ENCODE measurements at regions not wholly inside any gene's neighbourhood (a gene's known extent, or its start where the extent isn't known, plus 50 kb on each side); places are given as distances from the start of the nearest gene placed in this dataset.

GRCh38 chr3:109430911-109431563 is 93.7 kb upstream of the DPPA4 start (continued):
- TF ChIP-seq RXRA (IDR thresholded peaks at IDR 0.05; ENCODE audit: insufficient read depth, low read depth, low read length) (no peak), MAFK (IDR thresholded peaks at IDR 0.05; ENCODE audit: low read depth, low read length) (no peak), BCL11A (IDR thresholded peaks at IDR 0.05; ENCODE audit: low read depth in 2 of 2, low read length in 2 of 2) (no peak), POLR2A (IDR thresholded peaks at IDR 0.05; ENCODE audit: control extremely low read depth in 1 of 2, low read depth in 2 of 2, low read length in 2 of 2) (no peak)

Data from H1 (cell line).